Amniotic epithelial cell (primary cell): ENCODE measurements at regions not wholly inside any gene's neighbourhood (a gene's known extent, or its start where the extent isn't known, plus 50 kb on each side); places are given as distances from the start of the nearest gene placed in this dataset.

Experiments used
- DNase-seq: peaks from one replicate; pipeline ENCODE4 v3.0.0-alpha.2; 2010; ENCODE audit warnings: low read depth

GRCh38 chr1:177334903-177335302 is 164.1 kb downstream of the BRINP2 start:
- DNase-seq = no peak

GRCh38 chr1:177333936-177334595 is 163.3 kb downstream of the BRINP2 start:
- no peak for DNase-seq
